Fibroblast of skin of back (primary cell): ENCODE measurements at regions not wholly inside any gene's neighbourhood (a gene's known extent, or its start where the extent isn't known, plus 50 kb on each side); places are given as distances from the start of the nearest gene placed in this dataset.

Source experiments
- DNase-seq: peaks from one replicate; pipeline ENCODE4 v3.0.0-alpha.2; 2013

GRCh38 chr20:48196486-48196885 is 411.2 kb upstream of the SULF2 start:
- DNase-seq, result no peak

- no peak for DNase-seq
These were observed 410.7 kb upstream of the SULF2 start for GRCh38 chr20:48196001-48196400.

- DNase-seq, result no peak
These were observed 410.0 kb upstream of the SULF2 start for GRCh38 chr20:48195121-48195870.

GRCh38 chr20:48194583-48194982 is 409.3 kb upstream of the SULF2 start:
- no peak for DNase-seq

GRCh38 chr20:48193627-48194425 is 408.5 kb upstream of the SULF2 start:
- DNase-seq, result no peak

- no peak for DNase-seq
These were observed 406.8 kb upstream of the SULF2 start for GRCh38 chr20:48192109-48192508.

GRCh38 chr20:48191200-48191599 is 405.9 kb upstream of the SULF2 start:
- DNase-seq, result peak; percentile 34

- DNase-seq, result no peak
These were observed 405.5 kb upstream of the SULF2 start for GRCh38 chr20:48190757-48191156.

GRCh38 chr20:48189181-48189580 is 403.9 kb upstream of the SULF2 start:
- peak; percentile 52 for DNase-seq

GRCh38 chr20:48187851-48188250 is 402.6 kb upstream of the SULF2 start:
- peak; percentile 86 for DNase-seq

- DNase-seq, result no peak
These were observed 401.6 kb upstream of the SULF2 start for GRCh38 chr20:48186915-48187314.

- peak; percentile 53 for DNase-seq
These were observed 401.2 kb upstream of the SULF2 start for GRCh38 chr20:48186447-48186846.

- DNase-seq, result no peak
These were observed 398.9 kb upstream of the SULF2 start for GRCh38 chr20:48184229-48184628.

- DNase-seq, result peak; percentile 54
These were observed 396.1 kb upstream of the SULF2 start for GRCh38 chr20:48181261-48181935.

- peak; percentile 53 for DNase-seq
These were observed 395.3 kb upstream of the SULF2 start for GRCh38 chr20:48180618-48181017.

GRCh38 chr20:48180024-48180423 is 394.7 kb upstream of the SULF2 start:
- DNase-seq, result peak; percentile 90

- DNase-seq, result no peak
These were observed 393.4 kb upstream of the SULF2 start for GRCh38 chr20:48178633-48179032.

GRCh38 chr20:48177058-48177457 is 391.8 kb upstream of the SULF2 start:
- no peak for DNase-seq

GRCh38 chr20:48176139-48176538 is 390.9 kb upstream of the SULF2 start:
- no peak for DNase-seq

- DNase-seq, result no peak
These were observed 390.0 kb upstream of the SULF2 start for GRCh38 chr20:48175261-48175660.

GRCh38 chr20:48172357-48172702 is 387.0 kb upstream of the SULF2 start:
- DNase-seq, result no peak

GRCh38 chr20:48171626-48172356 is 386.5 kb upstream of the SULF2 start:
- DNase-seq, result no peak

- no peak for DNase-seq
These were observed 385.8 kb upstream of the SULF2 start for GRCh38 chr20:48171071-48171470.
